Endothelial cell of umbilical vein (primary cell): ENCODE measurements at regions not wholly inside any gene's neighbourhood (a gene's known extent, or its start where the extent isn't known, plus 50 kb on each side); places are given as distances from the start of the nearest gene placed in this dataset.

Source experiments
- CTCF ChIP-seq, 2 donors: IDR thresholded peaks; 1 replicate in 1 of 2; 2 replicates in 1 of 2; pipeline ENCODE4 v1.5.1; 2011; ENCODE audit warnings: low read length in 2 of 2, mild to moderate bottlenecking in 2 of 2, moderate library complexity in 2 of 2, control low read depth in 1 of 2, inconsistent platforms in 1 of 2, low read depth in 1 of 2; ENCODE audit not compliant: insufficient read depth in 1 of 2; ENCODE audit errors: extremely low read depth in 1 of 2
- EZH2 ChIP-seq: IDR thresholded peaks from 2 replicates; pipeline ENCODE4 v1.6.1; 2012; ENCODE audit warnings: borderline replicate concordance, low read depth, mild to moderate bottlenecking, moderate library complexity, low read length, inconsistent platforms; ENCODE audit not compliant: severe bottlenecking
- MYC ChIP-seq: IDR thresholded peaks from one replicate; pipeline ENCODE4 v1.6.1; 2011; ENCODE audit warnings: mild to moderate bottlenecking, low read depth, low read length
- POLR2A ChIP-seq: IDR thresholded peaks from 2 replicates; pipeline ENCODE4 v1.6.1; 2012; ENCODE audit warnings: low read depth, mild to moderate bottlenecking, control low read depth, low read length

- TF ChIP-seq MYC, result no peak
- no peak for TF ChIP-seq EZH2
- no peak for TF ChIP-seq POLR2A
- TF ChIP-seq CTCF (IDR thresholded peaks at IDR 0.05; ENCODE audit: extremely low read depth in 1 of 2, insufficient read depth in 1 of 2, low read depth in 1 of 2, low read length in 2 of 2), result no peak
Measured at GRCh38 chr13:50720861-50721671, 122.4 kb downstream of the DLEU7 start.
